Adrenal gland (tissue), 9 donors: ENCODE measurements at regions not wholly inside any gene's neighbourhood (a gene's known extent, or its start where the extent isn't known, plus 50 kb on each side); places are given as distances from the start of the nearest gene placed in this dataset.

ENCODE experiments used
- DNase-seq, 7 donors: peaks; one replicate each; pipeline ENCODE4 v3.0.0-alpha.2; 2019 to 2020
- H3K27ac ChIP-seq, 5 donors: fragments of 200-600 bp; sonication (generic) in 4 of 5; 1 replicate in 3 of 5; 2 replicates in 2 of 5; pipeline versions ENCODE4 v1.5.1 to v1.8.0; 2016 to 2020; ENCODE audit warnings: mild to moderate bottlenecking in 1 of 5
- H3K27me3 ChIP-seq: fragments of 200-600 bp; 2 replicates; pipeline ENCODE4 v1.8.0; 2021
- H3K36me3 ChIP-seq, 2 donors: fragments of 200-600 bp; replicated peaks in 1 of 2; 1 replicate in 1 of 2; 2 replicates in 1 of 2; pipeline versions ENCODE4 v1.5.1 to v1.8.0; 2018 to 2022
- H3K4me1 ChIP-seq, 2 donors: fragments of 200-600 bp; replicated peaks in 1 of 2; 1 replicate in 1 of 2; 2 replicates in 1 of 2; pipeline versions ENCODE4 v1.5.1 to v1.8.0; 2018 to 2021
- H3K4me3 ChIP-seq, 4 donors: fragments of 200-600 bp; sonication (generic) in 3 of 4; one replicate each; pipeline ENCODE4 v1.5.1; 2016 to 2018
- H3K9me3 ChIP-seq, 3 donors: fragments of 200-600 bp; sonication (generic) in 1 of 3; replicated peaks in 1 of 3; 1 replicate in 2 of 3; 2 replicates in 1 of 3; pipeline versions ENCODE4 v1.5.1 to v1.8.0; 2016 to 2021
- POLR2A ChIP-seq, 2 donors: fragments of 450-650 bp; IDR thresholded peaks; one replicate each; pipeline ENCODE4 v1.6.1; 2017; ENCODE audit warnings: antibody characterized with exemption in 2 of 2, mild to moderate bottlenecking in 2 of 2, moderate library complexity in 1 of 2
- WGBS, 4 donors: extraction: QIAGEN DNeasy Blood & Tissue Kit in 2 of 4; methylation state at CpG; one replicate each; pipeline versions ENCODE4 v1.1.5 to v1.1.7; 2013 to 2017; 5-methylcytosine and 5-hydroxymethylcytosine counted together
- intact Hi-C, 2 donors: fragments of 100-400 bp; cut with DNase I; formaldehyde crosslinking; loops; one replicate each; pipeline versions ENCODE4 v1.14.1 to v1.15.0; 2022 to 2023
- TF ChIP-seq, protein P1 (sequence below), 6 experiments: fragments of 450-650 bp in 4 of 6; fragments of 200-600 bp in 2 of 6; sonication (generic) in 1 of 6; IDR thresholded peaks; 1 replicate in 5 of 6; 2 replicates in 1 of 6; pipeline versions ENCODE4 v1.5.1 to v1.8.0; 2016 to 2021; ENCODE audit warnings: antibody characterized with exemption in 6 of 6, mild to moderate bottlenecking in 2 of 6, moderate library complexity in 1 of 6
- donor health status: healthy with polysubstance abuse.
- donor health status: Bipolar disorder and iron deficiency.
- donor health status: DM: yes; HTN: yes; CAD: no.
- donor health status: DM: no; HTN: no; CAD: no.
- donor health status: DM: no; HTN: no; CAD: no.

DNA sequence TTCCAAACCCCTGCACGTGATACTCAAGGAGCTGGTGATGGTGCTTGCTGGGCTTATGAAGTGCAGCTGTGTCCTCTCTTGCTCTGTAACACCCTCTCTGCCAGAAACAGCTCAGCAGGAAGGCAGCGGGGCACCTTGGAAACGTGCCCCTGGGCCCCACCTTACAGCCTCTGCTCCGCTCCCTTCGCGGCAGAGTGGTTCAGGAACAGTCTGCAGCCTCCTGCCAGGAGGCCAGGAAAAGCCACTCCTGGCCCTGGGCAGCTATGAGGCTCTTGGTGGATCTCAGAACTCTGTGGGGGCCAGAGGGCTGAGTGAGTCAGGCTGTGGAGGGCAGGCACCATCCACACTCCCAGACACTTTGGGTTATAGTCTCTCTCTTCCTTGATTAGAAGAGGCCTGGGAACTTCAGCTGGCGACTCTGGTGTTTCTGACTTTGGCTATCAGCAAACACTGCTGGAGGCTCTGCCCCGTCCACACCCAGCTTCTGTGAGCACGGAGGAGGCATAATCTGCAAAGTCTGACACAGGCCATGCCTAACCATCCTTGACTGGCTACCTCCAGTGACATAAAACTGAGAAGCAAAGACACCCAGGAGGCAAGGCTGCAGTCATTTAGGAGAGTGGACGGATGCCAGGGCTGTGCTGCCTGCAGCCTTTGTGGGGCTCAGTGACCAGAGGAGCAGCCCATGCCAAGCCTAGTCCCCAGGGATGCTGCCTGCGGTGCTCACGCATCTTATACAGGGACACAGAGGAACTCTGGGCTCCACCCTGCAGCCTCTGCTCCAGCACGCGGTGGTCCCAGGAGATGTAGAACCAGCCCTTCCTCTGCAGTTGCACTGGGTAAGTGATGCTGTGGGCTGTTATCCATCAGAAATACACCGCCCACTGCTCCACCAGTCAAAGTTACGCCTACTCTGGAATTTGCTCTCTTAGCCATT, 65.3 kb downstream of the METRNL start:
- TF ChIP-seq, protein P1, sequence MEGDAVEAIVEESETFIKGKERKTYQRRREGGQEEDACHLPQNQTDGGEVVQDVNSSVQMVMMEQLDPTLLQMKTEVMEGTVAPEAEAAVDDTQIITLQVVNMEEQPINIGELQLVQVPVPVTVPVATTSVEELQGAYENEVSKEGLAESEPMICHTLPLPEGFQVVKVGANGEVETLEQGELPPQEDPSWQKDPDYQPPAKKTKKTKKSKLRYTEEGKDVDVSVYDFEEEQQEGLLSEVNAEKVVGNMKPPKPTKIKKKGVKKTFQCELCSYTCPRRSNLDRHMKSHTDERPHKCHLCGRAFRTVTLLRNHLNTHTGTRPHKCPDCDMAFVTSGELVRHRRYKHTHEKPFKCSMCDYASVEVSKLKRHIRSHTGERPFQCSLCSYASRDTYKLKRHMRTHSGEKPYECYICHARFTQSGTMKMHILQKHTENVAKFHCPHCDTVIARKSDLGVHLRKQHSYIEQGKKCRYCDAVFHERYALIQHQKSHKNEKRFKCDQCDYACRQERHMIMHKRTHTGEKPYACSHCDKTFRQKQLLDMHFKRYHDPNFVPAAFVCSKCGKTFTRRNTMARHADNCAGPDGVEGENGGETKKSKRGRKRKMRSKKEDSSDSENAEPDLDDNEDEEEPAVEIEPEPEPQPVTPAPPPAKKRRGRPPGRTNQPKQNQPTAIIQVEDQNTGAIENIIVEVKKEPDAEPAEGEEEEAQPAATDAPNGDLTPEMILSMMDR (IDR thresholded peaks at IDR 0.05), result no peak
- no peak for TF ChIP-seq POLR2A (IDR thresholded peaks at IDR 0.05)
- Histone ChIP-seq H3K4me3 (no peak overlapping the region), H3K27ac (no peak overlapping the region), H3K9me3 (no peaks in the 10 kb centered on the region), H3K4me1 (no peaks in the 10 kb centered on the region), H3K36me3 (no peaks in the 10 kb centered on the region), H3K27me3 (no peaks in the 10 kb centered on the region)
- WGBS, 4 donors, result 64 to 84% (median 72%) methylated on average over 12 to 16 of the region's 16 CpGs
- DNase-seq, result peak in 1 of 7 donors; percentile 16
- intact Hi-C loops, result no loop called here

DNA sequence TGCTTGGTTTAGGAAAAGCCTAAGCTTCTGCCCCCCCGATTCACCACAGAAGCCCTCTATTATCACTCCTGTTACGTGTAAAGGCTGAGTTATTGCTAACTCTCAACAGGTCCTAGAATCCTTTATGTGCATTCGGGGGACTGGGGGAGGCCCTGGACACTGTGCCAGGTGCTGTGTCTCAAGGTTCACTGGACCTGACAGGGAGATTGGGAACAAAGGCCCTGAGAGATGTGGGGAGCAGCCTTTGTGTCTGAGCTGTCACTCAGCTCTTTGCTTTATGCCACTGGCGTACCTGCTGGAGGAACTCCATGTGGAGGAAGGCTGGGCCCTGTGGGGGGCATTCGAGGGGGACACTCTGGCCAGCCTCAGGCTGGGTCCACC, 65.9 kb downstream of the METRNL start:
- Histone ChIP-seq H3K4me3 (no peak overlapping the region), H3K27me3 (no peaks in the 10 kb centered on the region), H3K9me3 (no peaks in the 10 kb centered on the region), H3K27ac (no peak overlapping the region), H3K36me3 (no peaks in the 10 kb centered on the region), H3K4me1 (no peaks in the 10 kb centered on the region)
- intact Hi-C loops, result no loop called here
- DNase-seq, result peak in 1 of 7 donors; percentile 12
- 54 to 73% (median 62%) methylated on average over 5 of the region's 5 CpGs for WGBS, 4 donors
- TF ChIP-seq, protein P1 (IDR thresholded peaks at IDR 0.05), result no peak
- no peak for TF ChIP-seq POLR2A (IDR thresholded peaks at IDR 0.05)

DNA sequence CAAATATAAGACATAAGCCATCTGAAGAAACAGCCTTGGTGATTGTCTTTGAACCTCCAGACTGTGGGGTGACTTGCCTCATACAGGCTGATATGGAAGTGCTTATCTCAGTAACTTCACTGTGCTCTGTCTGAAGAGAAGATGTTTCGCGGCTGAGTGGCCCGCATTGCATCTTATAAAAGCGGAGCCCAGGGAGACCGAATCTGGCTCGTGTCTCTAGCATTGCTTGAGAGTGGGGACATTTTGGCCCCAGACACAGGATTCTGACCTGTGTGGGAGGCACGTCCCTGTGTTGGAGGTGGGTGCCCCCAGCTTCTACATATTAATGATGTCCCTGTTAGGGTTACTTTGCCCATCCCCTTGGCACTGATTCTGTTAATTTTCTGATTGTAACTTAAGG, 66.4 kb downstream of the METRNL start:
- TF ChIP-seq, protein P1 (IDR thresholded peaks at IDR 0.05), result no peak
- no peak for TF ChIP-seq POLR2A (IDR thresholded peaks at IDR 0.05)
- no peaks in the 10 kb centered on the region for H3K27me3 ChIP-seq
- WGBS, 4 donors, result 85 to 91% (median 88%) methylated on average over 5 to 7 of the region's 7 CpGs
- intact Hi-C loops, result no loop called here
- no peaks in the 10 kb centered on the region for H3K4me1 ChIP-seq
- H3K27ac ChIP-seq, result no peak overlapping the region
- DNase-seq, result peak in 1 of 7 donors; percentile 6
- no peaks in the 10 kb centered on the region for H3K36me3 ChIP-seq
- no peak overlapping the region for H3K4me3 ChIP-seq
- H3K9me3 ChIP-seq, result no peaks in the 10 kb centered on the region

DNA sequence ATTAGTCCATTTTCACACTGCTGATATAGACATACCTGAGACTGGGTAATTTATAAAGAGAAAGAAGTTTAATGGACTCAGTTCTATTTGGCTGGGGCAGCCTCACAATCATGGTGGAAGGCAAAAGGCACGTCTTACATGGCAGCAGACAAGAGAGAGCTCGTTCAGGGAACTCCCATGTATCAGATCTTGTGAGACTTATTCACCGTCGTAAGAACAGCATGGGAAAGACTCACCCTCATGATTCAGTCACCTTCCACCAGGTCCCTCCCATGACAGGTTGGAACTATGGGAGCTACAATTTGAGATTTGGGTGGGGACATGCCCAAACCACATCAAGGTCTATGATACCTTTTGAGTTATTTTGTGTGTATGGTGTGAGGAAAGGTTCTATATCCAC, 66.9 kb downstream of the METRNL start:
- no peak for DNase-seq
- Histone ChIP-seq H3K27ac (no peak overlapping the region), H3K4me1 (no peaks in the 10 kb centered on the region), H3K27me3 (no peaks in the 10 kb centered on the region), H3K36me3 (no peaks in the 10 kb centered on the region), H3K9me3 (no peaks in the 10 kb centered on the region), H3K4me3 (no peak overlapping the region)
- WGBS, 4 donors, result 73 to 84% (median 79%) methylated on average over 4 of the region's 4 CpGs
- intact Hi-C loops, result no loop called here
- TF ChIP-seq, protein P1 (IDR thresholded peaks at IDR 0.05), result no peak
- no peak for TF ChIP-seq POLR2A (IDR thresholded peaks at IDR 0.05)
